ENCODE measurements at regions not wholly inside any gene's neighbourhood (a gene's known extent, or its start where the extent isn't known, plus 50 kb on each side); places are given as distances from the start of the nearest gene placed in this dataset.

DNA sequence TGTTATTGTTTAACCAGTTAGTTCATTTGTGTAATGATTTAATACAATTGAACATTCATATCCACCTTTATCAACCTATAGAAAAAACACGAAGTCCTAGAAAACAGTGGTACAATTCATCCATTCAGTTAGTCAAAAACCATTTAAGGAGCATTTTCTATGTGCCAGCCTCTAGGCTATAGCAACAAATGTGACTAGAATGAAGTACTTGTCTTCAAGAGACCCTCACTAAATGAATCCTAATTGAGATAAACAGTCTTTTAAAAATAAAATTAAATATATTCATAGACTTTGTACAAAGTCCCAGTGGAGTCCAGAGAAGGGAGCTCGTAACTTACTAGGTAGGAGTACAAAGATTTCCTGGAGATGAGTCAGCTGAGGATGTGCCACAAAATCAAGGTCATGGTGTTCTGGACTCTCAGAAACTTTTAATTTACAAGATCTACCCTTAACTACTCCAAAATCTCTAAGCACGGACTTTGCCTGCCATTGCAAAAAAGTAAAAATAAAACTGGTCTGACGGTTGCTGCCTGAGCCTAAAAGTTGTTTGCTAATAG lies 430.7 kb upstream of the DCN start:
- DNase-seq, result no peak

DNA sequence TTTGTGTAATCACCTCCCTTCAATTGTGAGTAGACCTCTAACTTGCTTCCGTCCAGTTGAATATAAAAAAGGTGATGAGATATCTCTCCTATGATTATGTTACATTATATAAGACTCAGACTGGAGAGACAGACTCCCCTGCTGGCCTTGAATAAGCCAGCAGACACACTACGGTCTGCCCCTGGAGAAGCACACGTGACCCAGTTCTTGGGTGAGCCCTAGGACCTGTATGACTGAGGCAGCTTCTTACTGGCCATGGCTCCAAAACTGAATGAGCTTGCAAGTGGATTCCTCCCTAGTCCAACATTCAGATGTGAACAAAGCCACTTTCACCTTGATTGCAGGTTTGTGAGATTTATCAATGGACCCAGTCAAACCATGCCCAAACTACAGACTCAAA lies 427.9 kb upstream of the DCN start:
- no peak for DNase-seq

DNA sequence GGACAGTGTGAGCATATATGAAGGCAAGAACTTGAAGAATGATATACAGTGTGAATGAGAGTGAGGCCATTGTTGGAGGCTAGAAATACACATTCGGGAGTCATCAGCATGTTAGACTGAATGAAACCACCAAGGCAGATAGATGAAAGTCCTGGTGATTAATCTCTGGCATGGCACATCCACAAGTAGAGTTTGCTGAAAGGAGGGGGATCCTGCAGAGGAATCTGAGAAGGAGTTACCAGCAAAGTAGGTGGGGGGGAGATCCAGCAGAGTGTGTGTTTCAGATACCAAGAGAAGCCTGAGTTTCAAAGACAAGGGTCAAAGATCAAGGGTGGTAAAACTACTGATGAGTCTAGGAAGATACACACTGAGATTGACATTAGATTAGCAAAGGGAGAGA lies 426.7 kb upstream of the DCN start:
- no peak for DNase-seq

DNA sequence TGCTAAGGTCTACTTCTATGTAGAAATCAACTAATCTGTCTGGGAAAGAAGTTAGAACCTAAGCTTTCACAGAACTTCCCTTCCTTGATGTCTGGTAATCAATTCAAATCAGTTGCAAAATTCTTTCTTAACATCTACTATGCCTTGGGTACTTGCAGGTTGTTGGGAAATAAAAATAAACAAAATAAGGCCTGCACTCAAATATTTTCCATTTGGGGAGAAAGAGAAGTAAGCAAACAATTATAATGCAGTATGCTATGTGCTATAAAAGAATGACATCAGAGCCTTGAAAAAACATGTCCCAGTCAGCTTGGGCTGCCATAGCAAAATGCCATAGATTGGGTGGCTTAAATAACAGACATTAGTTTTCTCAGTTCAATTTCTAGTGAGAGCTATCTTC lies 425.9 kb upstream of the DCN start:
- no peak for DNase-seq

DNA sequence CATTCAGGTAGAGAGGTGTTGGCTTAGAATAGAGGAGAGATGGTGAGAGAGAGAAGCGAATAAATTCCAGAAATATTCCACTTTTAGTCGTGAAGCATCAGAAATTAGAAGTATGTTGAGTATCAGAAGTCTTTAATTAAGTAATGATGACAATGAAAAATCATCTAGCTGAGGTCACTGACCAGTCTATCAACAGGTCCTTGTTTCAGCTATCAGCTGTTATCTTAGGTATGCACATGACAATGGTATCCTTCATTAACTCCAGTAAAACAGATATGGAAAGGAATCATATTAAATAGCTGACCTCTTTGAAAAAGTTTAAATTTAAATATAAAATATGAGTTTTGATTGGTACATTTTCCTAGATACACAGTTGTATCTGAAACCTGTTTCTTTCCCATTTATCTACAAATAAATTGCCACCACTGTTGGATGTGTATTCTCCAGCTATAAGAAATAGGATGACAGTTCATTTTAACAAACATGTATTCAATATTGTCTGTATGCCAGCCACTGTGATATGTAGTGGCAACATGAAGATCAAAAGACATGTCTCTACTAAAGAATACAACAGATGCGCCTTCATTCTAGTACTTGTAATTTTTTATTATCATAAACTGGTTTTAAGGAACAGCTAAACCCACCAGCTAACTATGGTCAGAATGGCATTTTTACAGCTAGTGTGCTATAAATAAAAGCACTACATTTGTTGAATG lies 424.2 kb upstream of the DCN start:
- no peak for DNase-seq

DNA sequence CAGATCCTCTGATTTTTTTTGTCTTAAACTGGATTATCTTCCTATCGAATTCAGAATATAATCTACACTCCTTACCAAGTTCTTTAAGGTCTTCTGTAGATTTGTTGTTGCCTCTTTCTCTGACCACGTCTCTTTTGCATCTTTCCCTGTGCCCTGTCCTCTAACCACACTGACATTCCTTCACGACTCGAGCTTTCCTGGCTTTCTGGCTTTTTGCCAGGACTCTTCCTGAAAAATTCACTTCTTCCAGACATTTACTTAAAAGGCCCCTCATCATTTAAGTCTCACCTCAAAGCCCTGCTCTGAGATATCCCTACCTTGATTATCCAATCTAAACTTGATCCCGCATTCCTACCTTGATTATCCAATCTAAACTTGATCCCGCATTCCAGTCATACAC lies 422.3 kb upstream of the DCN start:
- no peak for DNase-seq

DNA sequence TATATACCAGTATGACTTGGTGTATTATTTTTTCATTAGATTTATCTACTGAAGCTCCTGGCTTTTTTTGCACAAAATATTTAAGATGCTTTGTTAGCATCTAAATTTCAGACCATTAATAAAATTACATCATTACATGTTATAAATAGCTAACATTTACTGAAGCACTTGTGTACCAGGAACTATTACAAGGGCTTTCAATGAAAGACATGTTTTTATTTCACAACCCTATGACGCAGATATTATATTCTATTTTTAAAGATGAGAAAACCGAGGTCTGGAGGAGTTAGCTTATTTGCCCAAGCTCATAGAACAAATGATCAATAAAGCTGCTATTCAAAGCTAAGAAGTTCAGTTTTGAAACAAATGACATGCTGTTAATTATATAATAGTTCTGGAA lies 420.4 kb upstream of the DCN start:
- DNase-seq, result no peak

DNA sequence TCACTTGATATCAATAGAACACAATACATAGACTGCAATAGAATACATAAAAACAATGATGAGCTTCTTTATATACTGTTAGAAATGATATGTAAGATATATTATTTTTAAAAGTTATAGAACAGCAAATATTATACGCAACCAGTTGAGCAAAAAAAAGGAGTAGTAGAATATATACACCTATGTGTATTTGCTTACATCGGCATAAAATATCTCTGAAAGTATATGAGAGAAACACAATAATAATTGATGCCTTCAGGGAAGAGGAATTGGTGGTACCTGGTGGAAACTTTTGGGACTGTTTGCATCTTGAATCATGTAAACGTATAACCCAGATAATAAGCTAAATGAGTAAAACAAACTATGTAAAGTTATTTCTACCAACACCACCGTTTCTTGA lies 418.4 kb upstream of the DCN start:
- DNase-seq, result no peak

DNA sequence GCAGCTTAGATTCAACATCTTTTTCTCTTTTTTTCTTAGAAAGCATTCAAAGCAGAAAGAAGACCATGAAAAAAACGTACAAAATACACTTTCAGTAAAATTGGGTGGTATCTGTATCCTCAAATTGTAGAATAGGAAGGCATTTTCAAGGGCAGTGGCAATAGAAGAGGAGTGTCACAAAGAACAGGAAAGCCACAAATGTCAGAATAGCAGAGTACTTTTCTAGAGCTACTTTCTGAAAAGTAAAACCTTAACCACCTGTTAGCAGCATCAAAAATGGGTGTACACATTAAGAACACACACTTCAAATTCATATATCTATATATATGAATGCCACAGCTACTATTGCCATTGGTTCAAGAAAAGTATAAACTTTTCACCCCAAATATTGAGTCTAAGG lies 412.1 kb upstream of the DCN start:
- DNase-seq, result no peak

DNA sequence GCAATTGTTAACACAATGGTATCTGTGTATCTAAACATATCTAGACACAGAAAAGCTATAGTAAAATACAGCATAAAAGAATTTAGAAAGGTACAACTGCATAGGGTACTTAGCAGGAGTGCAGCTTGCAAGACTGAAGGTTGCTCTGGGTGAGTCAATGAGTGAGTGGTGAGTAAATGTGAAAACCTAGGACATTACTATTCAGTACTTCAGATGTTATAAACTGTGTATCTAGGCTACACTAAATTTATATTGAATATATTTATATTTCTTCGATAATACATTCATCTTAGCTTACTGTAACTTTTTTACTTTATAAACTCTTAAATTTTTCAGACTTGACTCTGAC lies 409.0 kb upstream of the DCN start:
- DNase-seq, result no peak

DNA sequence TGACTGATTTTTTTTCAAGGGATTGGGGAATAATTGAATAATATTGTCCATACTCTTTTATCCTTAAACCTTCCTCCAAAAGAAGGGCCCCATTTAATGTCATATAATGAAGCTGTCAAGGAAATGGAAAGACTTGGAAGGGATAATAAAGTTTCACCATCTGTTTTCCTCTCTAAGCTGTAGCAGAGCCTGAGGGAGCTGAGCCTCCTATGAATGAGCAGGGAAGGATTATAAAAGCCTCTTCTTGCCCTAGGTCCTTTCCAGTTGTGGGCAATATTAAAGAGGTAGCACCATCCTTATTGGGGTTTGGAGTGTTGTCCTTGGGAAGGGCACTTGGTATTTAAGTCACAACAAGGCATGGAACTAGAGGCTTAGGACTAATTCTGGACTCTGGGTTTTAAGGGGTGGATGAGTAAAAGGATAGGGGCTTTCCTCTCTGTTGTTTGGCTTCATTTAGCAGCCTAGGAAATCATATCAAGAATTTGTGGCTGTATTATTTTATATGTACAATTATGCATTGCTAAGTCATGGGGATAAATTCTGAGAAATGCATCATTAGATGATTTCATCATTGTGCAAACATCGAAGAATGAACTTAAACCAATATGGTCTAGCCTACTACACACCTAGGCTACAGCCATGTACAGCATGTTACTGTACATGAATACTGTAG lies 408.5 kb upstream of the DCN start:
- no peak for DNase-seq

DNA sequence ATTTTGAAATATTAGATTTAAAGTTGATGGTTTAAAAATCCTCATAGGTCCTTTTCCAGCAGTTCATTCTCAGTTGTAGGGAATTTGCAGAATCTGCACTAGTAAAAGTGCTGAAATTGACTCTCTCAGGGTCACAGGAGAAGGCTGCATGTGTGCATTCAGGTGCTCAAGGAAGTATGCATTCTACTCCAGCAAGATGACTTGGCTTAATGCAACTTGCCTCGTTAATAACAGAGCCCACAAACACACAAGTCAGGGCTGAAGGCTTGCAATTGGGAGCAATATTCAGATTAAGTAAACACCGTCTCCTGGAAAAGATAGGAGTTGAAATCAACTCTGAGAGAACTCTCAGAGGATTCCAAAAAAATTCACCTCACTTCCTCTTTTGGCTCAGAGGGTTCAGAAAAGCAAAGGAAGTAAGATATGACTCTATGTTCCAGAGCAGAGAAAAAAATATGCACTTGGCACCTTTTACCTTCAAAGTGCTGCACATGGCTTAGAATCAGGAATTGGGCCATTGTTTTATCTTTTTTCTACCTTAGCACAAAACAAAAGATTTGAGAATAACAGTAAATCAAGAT lies 406.3 kb upstream of the DCN start:
- DNase-seq, result no peak

DNA sequence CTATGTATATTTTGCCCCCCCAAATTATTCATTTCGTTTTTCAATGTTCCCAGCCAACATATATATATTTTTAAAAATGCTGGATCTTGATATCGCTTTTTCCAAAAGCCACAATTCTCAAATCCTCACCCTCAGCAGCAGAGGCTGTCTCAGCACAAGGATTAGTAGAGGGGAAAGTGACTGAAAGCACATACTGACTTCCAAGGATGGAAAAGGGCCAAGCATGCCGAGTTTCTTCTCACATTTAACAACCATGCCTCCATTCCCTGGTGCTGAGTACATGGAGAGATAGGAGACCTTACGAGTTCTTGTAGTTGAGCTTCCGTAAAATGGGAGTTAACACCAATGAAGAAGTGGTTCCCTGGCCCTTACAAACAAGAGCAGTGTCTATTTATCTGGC lies 403.4 kb upstream of the DCN start:
- no peak for DNase-seq

DNA sequence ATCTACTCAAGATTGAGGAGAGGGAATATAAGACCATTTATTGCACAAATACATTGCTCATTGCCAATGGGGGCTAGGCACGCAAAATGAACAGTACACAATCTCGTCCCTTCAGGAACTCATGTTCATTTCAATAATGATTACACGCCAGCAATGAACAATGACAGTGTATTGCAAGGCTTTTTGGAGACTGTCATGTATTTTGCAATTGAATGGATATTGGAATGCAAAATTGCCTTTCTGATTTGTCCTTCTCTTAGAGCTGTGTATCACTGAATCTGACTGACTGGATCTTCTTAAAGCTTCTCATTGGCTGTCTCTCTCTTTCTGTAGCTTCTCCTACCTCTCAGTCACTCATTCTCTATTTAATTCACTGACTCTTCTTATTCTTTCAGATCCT lies 400.2 kb upstream of the DCN start:
- DNase-seq, result no peak

DNA sequence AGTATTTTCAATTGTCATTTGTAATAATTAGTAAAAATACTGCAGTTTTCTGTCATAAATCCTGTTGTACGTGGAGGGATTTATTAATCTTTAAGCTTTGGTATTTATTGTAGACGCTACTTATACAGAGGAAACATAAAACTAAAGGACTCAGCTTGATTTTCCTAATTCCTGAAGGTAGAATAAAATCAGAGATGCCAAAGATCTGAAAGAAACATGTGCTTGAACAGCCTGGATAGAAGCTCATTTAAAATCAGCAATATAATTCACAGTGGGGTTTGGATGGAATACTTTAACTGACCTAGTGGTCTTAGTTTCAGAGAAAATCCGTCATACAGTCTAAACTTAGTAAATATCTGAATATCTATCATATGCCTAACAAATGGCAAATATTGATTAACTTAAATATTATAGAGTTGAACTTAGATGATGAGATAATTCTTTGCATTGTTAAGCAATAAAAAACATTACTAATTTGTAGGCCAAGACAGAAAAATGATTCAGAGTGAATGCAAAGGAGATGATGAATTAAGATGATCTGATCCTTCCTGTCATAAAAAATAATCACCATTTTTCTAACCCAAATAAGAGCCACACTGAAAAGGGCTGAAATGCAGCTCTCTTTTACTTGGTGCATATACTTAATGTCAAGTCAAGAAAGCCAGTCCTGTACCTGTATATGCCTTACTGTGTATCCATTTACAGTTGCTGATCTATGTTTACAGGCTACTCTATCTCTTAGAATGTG lies 397.1 kb upstream of the DCN start:
- DNase-seq, result no peak

DNA sequence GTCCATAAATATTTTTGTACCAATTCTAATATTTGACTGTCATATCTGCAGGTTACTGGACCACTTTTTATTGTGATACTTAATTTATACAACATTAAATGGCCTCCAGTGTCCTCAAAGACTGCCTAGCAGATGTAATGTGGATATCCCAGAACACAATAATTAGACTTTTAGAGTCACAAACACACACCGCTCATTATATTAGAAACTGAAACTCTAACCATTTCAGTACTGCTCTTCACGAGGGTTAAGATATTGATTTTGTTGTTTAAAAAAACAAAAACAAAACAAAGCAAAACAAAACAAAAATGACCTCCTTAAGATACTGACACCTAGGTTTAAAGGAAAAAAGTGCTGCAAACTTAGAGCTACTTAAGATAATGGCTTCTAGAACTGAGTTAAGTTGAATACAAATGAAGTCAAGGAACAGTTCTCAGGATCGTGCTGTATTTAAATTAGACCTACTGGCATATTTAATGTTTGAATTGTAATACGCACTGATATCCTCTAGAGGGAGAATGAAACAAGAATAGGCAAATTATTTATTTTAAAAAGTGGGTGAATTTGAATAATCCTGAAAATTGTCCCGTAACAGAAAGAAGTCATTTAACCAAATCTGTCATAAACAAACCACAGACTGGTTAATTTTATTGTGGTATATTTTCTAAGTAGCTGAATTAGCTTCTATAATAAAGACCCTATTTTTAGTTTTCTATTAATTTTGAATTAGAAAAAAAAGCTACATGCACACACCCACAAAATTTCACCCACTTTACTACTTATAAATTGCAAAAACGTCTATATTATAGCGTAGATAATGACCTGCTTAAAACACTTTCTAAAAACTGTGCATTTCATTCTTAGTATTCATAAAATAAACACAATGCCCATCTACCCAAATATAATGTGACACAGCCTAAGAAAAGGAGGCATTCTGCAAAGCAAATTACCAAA lies 395.2 kb upstream of the DCN start:
- DNase-seq, result no peak

DNA sequence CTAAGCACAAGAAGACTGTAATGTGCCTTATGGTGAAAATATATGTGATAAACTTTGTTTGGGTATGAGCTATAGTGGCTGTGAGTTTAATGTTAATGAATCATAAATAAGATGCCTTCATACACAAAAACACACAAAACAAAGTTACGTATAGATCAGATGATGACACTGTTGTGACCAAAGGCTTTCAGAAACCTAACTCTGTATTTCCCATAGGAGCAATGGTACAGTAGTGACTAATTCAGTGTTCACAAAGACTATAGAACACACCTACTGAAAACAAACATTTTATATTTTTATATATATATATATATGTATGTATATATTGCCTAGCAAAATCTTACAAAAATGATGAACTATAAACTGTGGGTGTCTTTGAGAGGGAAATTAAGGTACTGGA lies 393.8 kb upstream of the DCN start:
- no peak for DNase-seq

DNA sequence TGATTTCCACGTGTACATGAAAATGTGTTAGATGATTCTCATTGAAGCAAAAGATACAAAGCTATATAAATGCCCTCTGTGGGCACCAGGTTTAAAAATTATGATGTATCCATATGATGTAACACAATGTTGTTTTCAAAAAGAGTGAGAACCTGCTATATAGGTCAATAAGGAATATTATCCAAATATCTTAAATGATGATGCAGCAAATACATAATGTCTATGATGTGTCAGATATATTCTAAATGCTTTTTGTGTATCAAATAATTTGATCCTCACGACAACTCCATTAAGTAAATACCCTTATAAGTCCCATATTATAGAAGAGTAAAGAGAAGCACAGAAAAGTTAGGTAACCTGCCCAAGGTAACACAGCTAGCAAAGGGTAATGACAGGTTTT lies 393.0 kb upstream of the DCN start:
- no peak for DNase-seq

DNA sequence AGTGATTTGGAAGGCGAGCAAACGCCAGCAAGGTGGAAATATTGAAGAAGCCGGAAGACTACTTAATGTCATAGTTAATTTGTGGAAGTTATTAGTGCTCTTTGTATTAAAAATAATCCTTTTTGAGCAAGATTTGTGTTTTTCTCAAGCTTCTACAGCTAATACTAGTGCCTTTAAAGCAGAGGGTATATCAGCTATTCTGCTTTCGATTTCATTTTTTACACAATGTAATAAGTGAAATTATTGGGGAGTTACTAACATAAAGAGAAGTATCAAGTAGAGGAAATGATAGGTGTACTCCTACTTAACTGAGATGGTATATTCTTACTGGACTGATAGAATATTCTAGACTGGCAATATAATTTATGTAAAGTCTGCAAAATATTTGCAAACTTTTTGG lies 392.4 kb upstream of the DCN start:
- DNase-seq, result no peak

DNA sequence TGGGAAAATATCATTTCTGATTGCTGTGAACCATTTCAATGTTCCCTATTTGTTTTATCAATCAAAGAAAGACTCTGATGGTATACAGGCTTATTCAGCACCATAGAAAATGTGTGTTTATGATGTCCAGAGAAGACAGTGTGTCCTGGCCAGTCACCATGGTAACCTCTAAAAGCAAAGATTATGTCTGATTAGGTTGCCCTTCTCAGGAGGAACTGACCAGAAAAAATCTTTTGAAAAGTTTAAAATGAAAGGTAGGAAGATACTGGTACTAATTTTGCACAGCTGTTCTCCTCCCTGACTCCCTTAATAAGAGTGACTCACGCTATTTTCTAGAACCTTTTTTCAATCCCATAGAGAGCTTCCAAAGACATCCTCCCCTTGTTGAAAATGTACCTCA lies 391.8 kb upstream of the DCN start:
- DNase-seq, result no peak

DNA sequence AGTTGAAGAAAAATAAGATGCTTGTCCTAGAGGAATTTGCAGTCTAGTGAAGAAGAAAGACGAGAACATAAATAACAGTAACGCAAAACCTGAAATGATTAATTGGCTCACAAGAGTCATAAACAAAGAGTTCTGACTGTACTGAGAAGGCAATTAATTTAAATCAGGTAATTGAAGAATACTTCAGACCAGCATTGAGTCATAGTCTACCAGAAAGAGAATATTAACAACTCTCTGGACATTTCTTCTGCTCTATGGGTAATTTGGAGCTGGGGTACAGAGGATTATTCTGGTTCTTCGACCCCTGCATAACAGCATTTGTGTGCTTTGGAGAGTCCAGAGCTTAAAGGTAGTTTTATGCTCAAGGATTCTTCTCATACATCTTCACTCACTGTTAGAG lies 390.3 kb upstream of the DCN start:
- DNase-seq, result no peak

DNA sequence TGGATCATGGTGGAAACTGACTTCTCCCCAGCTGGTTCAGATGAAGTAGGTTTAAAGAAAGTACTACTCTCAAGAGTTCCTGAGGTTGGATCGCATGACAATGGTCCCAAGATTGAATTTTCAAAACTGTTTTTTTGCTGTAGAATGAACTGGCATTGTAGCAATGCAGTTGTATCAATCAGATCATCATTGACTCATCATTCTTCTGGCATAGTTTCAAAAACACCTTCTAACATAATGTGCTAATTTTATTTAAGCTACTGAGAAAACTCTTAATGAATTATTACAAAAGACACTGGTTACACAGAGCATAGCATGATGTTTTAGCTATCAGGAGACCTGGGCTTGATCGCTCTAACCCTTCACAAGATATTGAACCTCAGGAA lies 384.5 kb upstream of the DCN start:
- no peak for DNase-seq
